HCT116 (cell line): ENCODE measurements at regions not wholly inside any gene's neighbourhood (a gene's known extent, or its start where the extent isn't known, plus 50 kb on each side); places are given as distances from the start of the nearest gene placed in this dataset.

Source experiments
- ATAC-seq: fragments of 200-7000 bp; cut with Tn5 transposase; 2 replicates; pipeline ENCODE4 v1.9.1; 2020; ENCODE audit warnings: mild to moderate bottlenecking, moderate library complexity
- BruUV-seq: library from RNA; stranded (reverse); fragments of 400-500 nt; replicated peaks from 2 replicates; lab custom pipeline; 2021; lab: Mats Ljungman, UMichigan
- CTCF ChIA-PET: fragments of 300-600 bp; sonication (Branson Sonifier 250); formaldehyde crosslinking; loops from one replicate; lab custom pipeline; 2021; ENCODE audit warnings: antibody characterized with exemption; lab: Charles Lee
- POLR2A ChIA-PET: fragments of 300-600, 350-600 bp; sonication (Branson Sonifier 250); formaldehyde crosslinking; loops from one replicate; lab custom pipeline; 2021; ENCODE audit warnings: antibody characterized with exemption; lab: Charles Lee
- RAD21 ChIA-PET, 2 experiments: fragments of 300-600 bp; sonication (Branson Sonifier 250); formaldehyde crosslinking; loops; one replicate each; lab custom pipeline; 2023; ENCODE audit warnings: low total read pairs in 2 of 2; ENCODE audit not compliant: uncharacterized antibody in 2 of 2, unreplicated experiment in 2 of 2, low non-redundant PET in 1 of 2; lab: Charles Lee
- DNase-seq: peaks from one replicate; pipeline ENCODE4 v3.0.0-alpha.2; 2010; ENCODE audit warnings: low read depth, low spot score
- H2AFZ ChIP-seq: fragments of 200-600 bp; shearing (Covaris generic), sonication (generic); 2 replicates; pipeline ENCODE4 v1.6.1; 2017; ENCODE audit warnings: low read depth, mixed run types, mixed read lengths, antibody characterized with exemption, low read length; ENCODE audit not compliant: poor library complexity, severe bottlenecking
- H3K27ac ChIP-seq: 2 replicates; pipeline ENCODE4 v1.5.1; 2012; ENCODE audit warnings: low read depth, low read length
- H3K27me3 ChIP-seq: fragments of 200-600 bp; sonication (generic); 2 replicates; pipeline ENCODE4 v1.6.1; 2016; ENCODE audit warnings: mixed run types, low read length, mixed read lengths; ENCODE audit not compliant: insufficient read depth
- H3K36me3 ChIP-seq, 2 experiments: fragments of 200-500 bp in 1 of 2; fragments of 200-600 bp in 1 of 2; sonication (Bioruptor generic) in 1 of 2; sonication (generic) in 1 of 2; 2 replicates each; pipeline versions ENCODE4 v1.5.1 to v1.6.1; 2014 to 2016; ENCODE audit warnings: low read length in 2 of 2, inconsistent platforms in 1 of 2, mixed read lengths in 1 of 2, mixed run types in 1 of 2; ENCODE audit not compliant: insufficient read depth in 2 of 2, control insufficient read depth in 1 of 2
- H3K4me1 ChIP-seq, 2 experiments: fragments of 200-600 bp in 1 of 2; sonication (generic) in 1 of 2; 2 replicates each; pipeline versions ENCODE4 v1.5.1 to v1.6.1; 2012 to 2017; ENCODE audit warnings: low read length in 2 of 2, inconsistent platforms in 1 of 2, mild to moderate bottlenecking in 1 of 2, mixed read lengths in 1 of 2, mixed run types in 1 of 2, moderate library complexity in 1 of 2; ENCODE audit not compliant: insufficient read depth in 2 of 2, control insufficient read depth in 1 of 2
- H3K4me2 ChIP-seq: fragments of 200-600 bp; sonication (generic); 2 replicates; pipeline ENCODE4 v1.6.1; 2017; ENCODE audit warnings: mixed run types, low read length, mixed read lengths
- H3K4me3 ChIP-seq, 2 experiments: fragments of 200-600 bp in 1 of 2; sonication (generic) in 1 of 2; replicated peaks in 1 of 2; 2 replicates each; pipeline ENCODE4 v1.5.1; 2011 to 2016; ENCODE audit warnings: low read length in 2 of 2, control low read depth in 1 of 2, low read depth in 1 of 2, mild to moderate bottlenecking in 1 of 2, mixed read lengths in 1 of 2, mixed run types in 1 of 2
- H3K79me2 ChIP-seq: fragments of 200-600 bp; sonication (generic); 2 replicates; pipeline ENCODE4 v1.6.1; 2017; ENCODE audit warnings: mild to moderate bottlenecking, mixed run types, low read length, moderate library complexity, mixed read lengths; ENCODE audit not compliant: insufficient read depth
- H3K9ac ChIP-seq: fragments of 200-600 bp; sonication (generic); 2 replicates; pipeline ENCODE4 v1.6.1; 2016; ENCODE audit warnings: low read length, mixed read lengths
- H3K9me2 ChIP-seq: fragments of 200-600 bp; sonication (generic), shearing (Covaris generic); 2 replicates; pipeline ENCODE4 v1.6.1; 2017; ENCODE audit warnings: mixed run types, mild to moderate bottlenecking, moderate library complexity; ENCODE audit not compliant: insufficient read depth
- H3K9me3 ChIP-seq, 2 experiments: fragments of 200-500 bp in 1 of 2; fragments of 200-600 bp in 1 of 2; sonication (Bioruptor generic) in 1 of 2; sonication (generic) in 1 of 2; 2 replicates each; pipeline ENCODE4 v1.6.1; 2014 to 2017; ENCODE audit warnings: low read length in 2 of 2, mixed read lengths in 2 of 2, inconsistent platforms in 1 of 2, low read depth in 1 of 2, mild to moderate bottlenecking in 1 of 2, mixed run types in 1 of 2, moderate library complexity in 1 of 2; ENCODE audit not compliant: control insufficient read depth in 1 of 2, insufficient read depth in 1 of 2
- H4K20me1 ChIP-seq: fragments of 200-600 bp; sonication (generic), shearing (Covaris generic); 2 replicates; pipeline ENCODE4 v1.6.1; 2017; ENCODE audit warnings: mixed run types, mild to moderate bottlenecking, moderate library complexity; ENCODE audit not compliant: insufficient read depth
- CBX3 ChIP-seq: IDR thresholded peaks from 2 replicates; pipeline ENCODE4 v1.6.1; 2012; ENCODE audit warnings: low read depth
- CEBPB ChIP-seq: IDR thresholded peaks from 2 replicates; pipeline ENCODE4 v1.6.1; 2012; ENCODE audit warnings: low read depth
- EGR1 ChIP-seq: IDR thresholded peaks from 2 replicates; pipeline ENCODE4 v1.6.1; 2012; ENCODE audit warnings: low read depth
- FOSL1 ChIP-seq: IDR thresholded peaks from 2 replicates; pipeline ENCODE4 v1.6.1; 2012; ENCODE audit warnings: low read depth
- POLR2AphosphoS5 ChIP-seq: IDR thresholded peaks from 2 replicates; pipeline ENCODE4 v1.6.1; 2011; ENCODE audit warnings: mild to moderate bottlenecking, low read depth, low read length, moderate library complexity
- RAD21 ChIP-seq: IDR thresholded peaks from 2 replicates; pipeline ENCODE4 v1.6.1; 2012; ENCODE audit warnings: low read depth, mild to moderate bottlenecking
- SIN3A ChIP-seq: IDR thresholded peaks from 2 replicates; pipeline ENCODE4 v1.6.1; 2012; ENCODE audit warnings: low read depth
- SP1 ChIP-seq: IDR thresholded peaks from 2 replicates; pipeline ENCODE4 v1.6.1; 2012; ENCODE audit warnings: low read depth
- SRF ChIP-seq: IDR thresholded peaks from 2 replicates; pipeline ENCODE4 v1.6.1; 2012; ENCODE audit warnings: low read depth
- TCF7L2 ChIP-seq: IDR thresholded peaks from 2 replicates; pipeline ENCODE4 v1.7.0; 2011; ENCODE audit warnings: borderline replicate concordance, inconsistent platforms; ENCODE audit not compliant: insufficient read depth, insufficient read length; ENCODE audit errors: extremely low read depth
- ZFX ChIP-seq: fragments of 450-650 bp; IDR thresholded peaks from 2 replicates; pipeline ENCODE4 v1.6.1; 2017
- intact Hi-C: fragments of 100-400 bp; cut with micrococcal nuclease; formaldehyde crosslinking; loops from 2 replicates; pipeline ENCODE4 v1.10.0; 2022
- TF ChIP-seq, protein P1 (sequence below), 3 experiments: fragments of 200-600 bp in 1 of 3; sonication (generic) in 1 of 3; IDR thresholded peaks in 2 of 3; conservative IDR thresholded peaks in 1 of 3; 2 replicates each; pipeline ENCODE4 v1.5.1; 2012 to 2017; ENCODE audit warnings: low read depth in 2 of 3, low read length in 2 of 3, antibody characterized with exemption in 1 of 3, borderline replicate concordance in 1 of 3, control low read depth in 1 of 3, mild to moderate bottlenecking in 1 of 3, mixed read lengths in 1 of 3, mixed run types in 1 of 3, moderate library complexity in 1 of 3; ENCODE audit not compliant: insufficient read depth in 1 of 3
- TF ChIP-seq, protein P2 (sequence below): IDR thresholded peaks from 2 replicates; pipeline ENCODE4 v1.6.1; 2012
- TF ChIP-seq, protein P3 (sequence below): IDR thresholded peaks from 2 replicates; pipeline ENCODE4 v1.6.1; 2012

DNA sequence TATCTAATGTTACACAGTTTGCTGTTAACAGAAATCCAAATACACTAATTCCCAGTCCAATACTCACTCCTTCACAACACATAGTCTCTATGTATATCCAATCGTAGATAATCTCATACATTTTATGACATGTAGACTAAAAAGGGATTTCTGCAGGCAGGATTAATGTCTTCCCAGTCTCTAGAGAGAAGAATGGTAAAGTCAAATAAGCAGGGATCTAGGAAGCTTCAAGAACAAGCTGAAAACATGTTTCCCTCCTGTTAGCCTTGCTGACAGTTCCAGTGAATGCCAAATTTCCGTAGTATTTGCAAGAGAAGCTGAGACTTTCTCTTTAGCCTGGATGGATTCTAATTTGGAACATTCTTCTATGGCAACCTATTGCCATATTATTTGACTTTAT lies 500.1 kb downstream of the IGSF11 start:
- intact Hi-C loops: no loop called here
- no peak for ATAC-seq
- BruUV-seq: no TSS peak
- H3K79me2 ChIP-seq: no peaks in the 10 kb centered on the region
- no peaks in the 10 kb centered on the region for H3K36me3 ChIP-seq
- POLR2A ChIA-PET: no interaction called here
- no peak overlapping the region for H3K9ac ChIP-seq
- no peaks in the 10 kb centered on the region for H3K27me3 ChIP-seq
- H3K9me3 ChIP-seq: no peaks in the 10 kb centered on the region
- no peak for TF ChIP-seq CBX3
- TF ChIP-seq, protein P1, sequence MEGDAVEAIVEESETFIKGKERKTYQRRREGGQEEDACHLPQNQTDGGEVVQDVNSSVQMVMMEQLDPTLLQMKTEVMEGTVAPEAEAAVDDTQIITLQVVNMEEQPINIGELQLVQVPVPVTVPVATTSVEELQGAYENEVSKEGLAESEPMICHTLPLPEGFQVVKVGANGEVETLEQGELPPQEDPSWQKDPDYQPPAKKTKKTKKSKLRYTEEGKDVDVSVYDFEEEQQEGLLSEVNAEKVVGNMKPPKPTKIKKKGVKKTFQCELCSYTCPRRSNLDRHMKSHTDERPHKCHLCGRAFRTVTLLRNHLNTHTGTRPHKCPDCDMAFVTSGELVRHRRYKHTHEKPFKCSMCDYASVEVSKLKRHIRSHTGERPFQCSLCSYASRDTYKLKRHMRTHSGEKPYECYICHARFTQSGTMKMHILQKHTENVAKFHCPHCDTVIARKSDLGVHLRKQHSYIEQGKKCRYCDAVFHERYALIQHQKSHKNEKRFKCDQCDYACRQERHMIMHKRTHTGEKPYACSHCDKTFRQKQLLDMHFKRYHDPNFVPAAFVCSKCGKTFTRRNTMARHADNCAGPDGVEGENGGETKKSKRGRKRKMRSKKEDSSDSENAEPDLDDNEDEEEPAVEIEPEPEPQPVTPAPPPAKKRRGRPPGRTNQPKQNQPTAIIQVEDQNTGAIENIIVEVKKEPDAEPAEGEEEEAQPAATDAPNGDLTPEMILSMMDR (IDR thresholded peaks at IDR 0.05 in 2 of 3, conservative IDR thresholded peaks at IDR 0.05 in 1 of 3; ENCODE audit: borderline replicate concordance in 1 of 3, insufficient read depth in 1 of 3, low read depth in 2 of 3, low read length in 2 of 3): no peak
- TF ChIP-seq, protein P2, sequence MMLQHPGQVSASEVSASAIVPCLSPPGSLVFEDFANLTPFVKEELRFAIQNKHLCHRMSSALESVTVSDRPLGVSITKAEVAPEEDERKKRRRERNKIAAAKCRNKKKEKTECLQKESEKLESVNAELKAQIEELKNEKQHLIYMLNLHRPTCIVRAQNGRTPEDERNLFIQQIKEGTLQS: no peak
- no peak for TF ChIP-seq SRF
- TF ChIP-seq, protein P3, sequence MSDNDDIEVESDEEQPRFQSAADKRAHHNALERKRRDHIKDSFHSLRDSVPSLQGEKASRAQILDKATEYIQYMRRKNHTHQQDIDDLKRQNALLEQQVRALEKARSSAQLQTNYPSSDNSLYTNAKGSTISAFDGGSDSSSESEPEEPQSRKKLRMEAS: no peak
- TF ChIP-seq ZFX: no peak
- no peak for TF ChIP-seq EGR1
- DNase-seq: no peak
- no peak overlapping the region for H2AFZ ChIP-seq
- H3K4me3 ChIP-seq: no peak overlapping the region
- H3K9me2 ChIP-seq: no peaks in the 10 kb centered on the region
- H3K4me2 ChIP-seq: no peak overlapping the region
- no peak overlapping the region for H3K27ac ChIP-seq
- no peaks in the 10 kb centered on the region for H4K20me1 ChIP-seq
- RAD21 ChIA-PET: no interaction called here
- H3K4me1 ChIP-seq: peaks cover 0 to 18% of the 10 kb centered on the region in 2 experiments; a peak in 2 of 4 replicates
- CTCF ChIA-PET: no interaction called here

DNA sequence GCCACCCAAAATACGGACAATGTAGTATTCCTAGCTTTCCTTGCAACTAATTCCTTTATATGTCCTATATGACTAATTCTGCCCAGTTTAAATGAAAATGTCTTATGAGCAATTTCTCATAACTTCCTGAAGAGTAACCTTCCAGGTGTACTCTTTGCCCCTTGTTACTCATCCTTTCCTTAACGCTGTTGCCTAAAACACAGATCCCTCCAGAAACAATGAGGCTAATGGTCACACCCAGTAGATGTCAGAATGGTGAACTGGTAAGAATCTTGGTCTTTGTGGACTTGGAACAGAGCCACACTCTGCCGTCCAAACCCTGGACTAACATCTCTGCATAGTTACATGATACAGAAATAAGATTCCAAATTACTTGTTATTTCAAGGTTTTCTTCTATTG lies 497.9 kb downstream of the IGSF11 start:
- Histone ChIP-seq H3K4me2 (peak overlapping the region; percentile 30), H3K79me2 (no peaks in the 10 kb centered on the region), H2AFZ (no peak overlapping the region), H3K4me3 (no peak overlapping the region), H3K4me1 (peaks cover 0 to 18% of the 10 kb centered on the region in 2 experiments; a peak in 2 of 4 replicates), H3K9me3 (no peaks in the 10 kb centered on the region), H3K27ac (no peak overlapping the region), H3K9me2 (no peaks in the 10 kb centered on the region), H3K27me3 (no peaks in the 10 kb centered on the region), H3K36me3 (no peaks in the 10 kb centered on the region), H3K9ac (no peak overlapping the region), H4K20me1 (no peaks in the 10 kb centered on the region)
- BruUV-seq: no TSS peak
- intact Hi-C loops: no loop called here
- ATAC-seq (peak; percentile 42; the same call in 1 of the 2 replicates), DNase-seq (peak; percentile 60)
- RAD21 ChIA-PET: no interaction called here
- POLR2A ChIA-PET: no interaction called here
- CTCF ChIA-PET: no interaction called here
- TF ChIP-seq CBX3: peak; percentile 47; the same call in 1 of the 2 replicates
- no peak for TF ChIP-seq TCF7L2
- peak; percentile 82 for TF ChIP-seq FOSL1
- TF ChIP-seq CEBPB: peak; percentile 56; the same call in 1 of the 2 replicates
- 0 out of 2 replicates have a peak, but pooled peaks have one; percentile 32 for TF ChIP-seq SRF
- TF ChIP-seq SP1: peak; percentile 79
- peak; percentile 9; the same call in 1 of the 2 replicates for TF ChIP-seq RAD21
- 0 out of 2 replicates have a peak, but pooled peaks have one; percentile 13 for TF ChIP-seq POLR2AphosphoS5
- TF ChIP-seq, protein P1 (IDR thresholded peaks at IDR 0.05 in 2 of 3, conservative IDR thresholded peaks at IDR 0.05 in 1 of 3; ENCODE audit: borderline replicate concordance in 1 of 3, insufficient read depth in 1 of 3, low read depth in 2 of 3, low read length in 2 of 3): no peak
- TF ChIP-seq SIN3A: 0 out of 2 replicates have a peak, but pooled peaks have one; percentile 27
